HCT116 (cell line): ENCODE measurements at regions not wholly inside any gene's neighbourhood (a gene's known extent, or its start where the extent isn't known, plus 50 kb on each side); places are given as distances from the start of the nearest gene placed in this dataset.

ENCODE experiments used
- MAX ChIP-seq: IDR thresholded peaks from 2 replicates; pipeline ENCODE4 v1.6.1; 2012
- POLR2A ChIP-seq: IDR thresholded peaks from 2 replicates; pipeline ENCODE4 v1.7.0; 2011; ENCODE audit warnings: borderline replicate concordance; ENCODE audit not compliant: insufficient read depth, insufficient read length; ENCODE audit errors: extremely low read depth
- YY1 ChIP-seq: IDR thresholded peaks from 2 replicates; pipeline ENCODE4 v1.6.1; 2011; ENCODE audit warnings: low read length, low read depth, moderate library complexity, mild to moderate bottlenecking; ENCODE audit not compliant: insufficient replicate concordance; ENCODE audit errors: extremely low read depth
- TF ChIP-seq, protein P1 (sequence below), 3 experiments: fragments of 200-600 bp in 1 of 3; sonication (generic) in 1 of 3; IDR thresholded peaks in 2 of 3; conservative IDR thresholded peaks in 1 of 3; 2 replicates each; pipeline ENCODE4 v1.5.1; 2012 to 2017; ENCODE audit warnings: low read depth in 2 of 3, low read length in 2 of 3, antibody characterized with exemption in 1 of 3, borderline replicate concordance in 1 of 3, control low read depth in 1 of 3, mild to moderate bottlenecking in 1 of 3, mixed read lengths in 1 of 3, mixed run types in 1 of 3, moderate library complexity in 1 of 3; ENCODE audit not compliant: insufficient read depth in 1 of 3

DNA sequence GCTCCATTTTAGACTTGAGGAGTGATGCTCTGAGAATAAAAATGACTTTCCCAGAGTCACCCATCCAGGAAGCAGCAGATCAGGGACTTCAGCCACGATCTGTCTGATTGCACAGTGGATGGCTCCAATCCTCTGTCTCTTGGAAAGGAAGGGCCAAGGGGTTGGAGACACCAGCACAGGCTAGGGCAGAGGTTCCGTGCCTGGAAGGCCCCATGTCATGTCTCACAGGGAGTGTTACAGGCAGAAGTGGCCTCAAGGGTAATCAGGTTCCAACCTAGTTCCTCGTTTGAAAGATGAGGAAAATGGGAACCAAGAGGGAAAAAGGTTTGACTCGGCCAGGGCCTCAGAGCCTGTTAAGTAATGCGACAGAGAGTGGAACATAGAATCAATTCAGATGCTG, 160.0 kb downstream of the EFNB1 start:
- TF ChIP-seq, protein P1, sequence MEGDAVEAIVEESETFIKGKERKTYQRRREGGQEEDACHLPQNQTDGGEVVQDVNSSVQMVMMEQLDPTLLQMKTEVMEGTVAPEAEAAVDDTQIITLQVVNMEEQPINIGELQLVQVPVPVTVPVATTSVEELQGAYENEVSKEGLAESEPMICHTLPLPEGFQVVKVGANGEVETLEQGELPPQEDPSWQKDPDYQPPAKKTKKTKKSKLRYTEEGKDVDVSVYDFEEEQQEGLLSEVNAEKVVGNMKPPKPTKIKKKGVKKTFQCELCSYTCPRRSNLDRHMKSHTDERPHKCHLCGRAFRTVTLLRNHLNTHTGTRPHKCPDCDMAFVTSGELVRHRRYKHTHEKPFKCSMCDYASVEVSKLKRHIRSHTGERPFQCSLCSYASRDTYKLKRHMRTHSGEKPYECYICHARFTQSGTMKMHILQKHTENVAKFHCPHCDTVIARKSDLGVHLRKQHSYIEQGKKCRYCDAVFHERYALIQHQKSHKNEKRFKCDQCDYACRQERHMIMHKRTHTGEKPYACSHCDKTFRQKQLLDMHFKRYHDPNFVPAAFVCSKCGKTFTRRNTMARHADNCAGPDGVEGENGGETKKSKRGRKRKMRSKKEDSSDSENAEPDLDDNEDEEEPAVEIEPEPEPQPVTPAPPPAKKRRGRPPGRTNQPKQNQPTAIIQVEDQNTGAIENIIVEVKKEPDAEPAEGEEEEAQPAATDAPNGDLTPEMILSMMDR (IDR thresholded peaks at IDR 0.05 in 2 of 3, conservative IDR thresholded peaks at IDR 0.05 in 1 of 3; ENCODE audit: borderline replicate concordance in 1 of 3, insufficient read depth in 1 of 3, low read depth in 2 of 3, low read length in 2 of 3) = no peak
- TF ChIP-seq POLR2A (no peak), MAX (no peak), YY1 (no peak)
